AG04450 (cell line): ENCODE measurements at regions not wholly inside any gene's neighbourhood (a gene's known extent, or its start where the extent isn't known, plus 50 kb on each side); places are given as distances from the start of the nearest gene placed in this dataset.

Source experiments
- CTCF ChIA-PET: fragments of 300-600, 350-600 bp; formaldehyde crosslinking; extraction: SDS; loops from one replicate; lab custom pipeline; 2022; ENCODE audit warnings: antibody characterized with exemption, inconsistent platforms; lab: Charles Lee
- POLR2A ChIA-PET: fragments of 350-600 bp; formaldehyde crosslinking; extraction: SDS; loops from one replicate; lab custom pipeline; 2021; ENCODE audit warnings: antibody characterized with exemption, inconsistent platforms; lab: Yijun Ruan, JAX
- DNase-seq: peaks from one replicate; pipeline ENCODE4 v3.0.0-alpha.2; 2011; ENCODE audit warnings: low read depth, low spot score
- H3K27ac ChIP-seq: one replicate; pipeline ENCODE4 v1.5.1; 2012; ENCODE audit warnings: low read depth, low read length, control low read depth
- H3K27me3 ChIP-seq: one replicate; pipeline ENCODE4 v1.6.0; 2012; ENCODE audit warnings: low read length; ENCODE audit not compliant: control insufficient read depth, insufficient read depth
- H3K4me3 ChIP-seq: 2 replicates; pipeline ENCODE4 v1.5.1; 2011; ENCODE audit warnings: mild to moderate bottlenecking, low read depth, low read length, control low read depth
- H3K9me3 ChIP-seq: 2 replicates; pipeline ENCODE4 v1.5.1; 2012; ENCODE audit warnings: low read length; ENCODE audit not compliant: control insufficient read depth, insufficient read depth
- CTCF ChIP-seq: IDR thresholded peaks from 2 replicates; pipeline ENCODE4 v1.5.1; 2011; ENCODE audit warnings: low read depth, low read length, control low read depth, inconsistent platforms

GRCh38 chr9:111195766-111196165 lies 134.3 kb downstream of the OR2K2 start:
- CTCF ChIA-PET = no interaction called here
- no peak for DNase-seq
- Histone ChIP-seq H3K27me3 (no peaks in the 10 kb centered on the region), H3K27ac (no peak overlapping the region), H3K4me3 (no peak overlapping the region), H3K9me3 (peaks cover 2% of the 10 kb centered on the region; the same call in 1 of the 2 replicates)
- TF ChIP-seq CTCF = no peak
- POLR2A ChIA-PET = no interaction called here

- Histone ChIP-seq H3K4me3 (no peak overlapping the region), H3K9me3 (peaks cover 2% of the 10 kb centered on the region; the same call in 1 of the 2 replicates), H3K27me3 (no peaks in the 10 kb centered on the region), H3K27ac (no peak overlapping the region)
- no peak for TF ChIP-seq CTCF
- POLR2A ChIA-PET = no interaction called here
- CTCF ChIA-PET = no interaction called here
- DNase-seq = no peak
These were observed 136.9 kb downstream of the OR2K2 start for GRCh38 chr9:111193095-111193494.

GRCh38 chr9:111192650-111193049 lies 137.4 kb downstream of the OR2K2 start:
- Histone ChIP-seq H3K27ac (no peak overlapping the region), H3K4me3 (no peak overlapping the region), H3K27me3 (no peaks in the 10 kb centered on the region), H3K9me3 (no peaks in the 10 kb centered on the region)
- DNase-seq = no peak
- ChIA-PET POLR2A (no interaction called here), CTCF (no interaction called here)
- TF ChIP-seq CTCF = no peak

- no peaks in the 10 kb centered on the region for H3K9me3 ChIP-seq
These were observed 139.7 kb downstream of the OR2K2 start for GRCh38 chr9:111190347-111190746.

GRCh38 chr9:111187376-111187775 lies 142.6 kb downstream of the OR2K2 start:
- no peaks in the 10 kb centered on the region for H3K9me3 ChIP-seq
- no peaks in the 10 kb centered on the region for H3K27me3 ChIP-seq
- ChIA-PET CTCF (no interaction called here), POLR2A (no interaction called here)
- TF ChIP-seq CTCF = no peak
- H3K27ac ChIP-seq = no peak overlapping the region
- no peak for DNase-seq
- no peak overlapping the region for H3K4me3 ChIP-seq

More at GRCh38 chr9:111190347-111190746, 139.7 kb downstream of the OR2K2 start:
- ChIA-PET CTCF (no interaction called here), POLR2A (no interaction called here)
- H3K27me3 ChIP-seq = no peaks in the 10 kb centered on the region
- no peak for TF ChIP-seq CTCF
- no peak overlapping the region for H3K27ac ChIP-seq
- no peak overlapping the region for H3K4me3 ChIP-seq
- DNase-seq = no peak
